Peyer's patch (tissue), 4 donors: ENCODE measurements at regions not wholly inside any gene's neighbourhood (a gene's known extent, or its start where the extent isn't known, plus 50 kb on each side); places are given as distances from the start of the nearest gene placed in this dataset.

Experiments
- CTCF ChIP-seq, 6 experiments: fragments of 450-650 bp in 4 of 6; fragments of 200-600 bp in 2 of 6; sonication (generic) in 1 of 6; IDR thresholded peaks; one replicate each; pipeline ENCODE4 v1.5.1; 2017 to 2019; ENCODE audit warnings: antibody characterized with exemption in 6 of 6, mild to moderate bottlenecking in 3 of 6, moderate library complexity in 1 of 6
- POLR2A ChIP-seq, 2 donors: fragments of 450-650 bp; IDR thresholded peaks; one replicate each; pipeline ENCODE4 v1.5.1; 2017; ENCODE audit warnings: antibody characterized with exemption in 2 of 2, mild to moderate bottlenecking in 2 of 2, moderate library complexity in 2 of 2

GRCh38 chr9:16068476-16068875, 515.6 kb downstream of the CCDC171 start:
- no peak for TF ChIP-seq CTCF (IDR thresholded peaks at IDR 0.05)
- no peak for TF ChIP-seq POLR2A (IDR thresholded peaks at IDR 0.05)
